ENCODE measurements at regions not wholly inside any gene's neighbourhood (a gene's known extent, or its start where the extent isn't known, plus 50 kb on each side); places are given as distances from the start of the nearest gene placed in this dataset.

DNA sequence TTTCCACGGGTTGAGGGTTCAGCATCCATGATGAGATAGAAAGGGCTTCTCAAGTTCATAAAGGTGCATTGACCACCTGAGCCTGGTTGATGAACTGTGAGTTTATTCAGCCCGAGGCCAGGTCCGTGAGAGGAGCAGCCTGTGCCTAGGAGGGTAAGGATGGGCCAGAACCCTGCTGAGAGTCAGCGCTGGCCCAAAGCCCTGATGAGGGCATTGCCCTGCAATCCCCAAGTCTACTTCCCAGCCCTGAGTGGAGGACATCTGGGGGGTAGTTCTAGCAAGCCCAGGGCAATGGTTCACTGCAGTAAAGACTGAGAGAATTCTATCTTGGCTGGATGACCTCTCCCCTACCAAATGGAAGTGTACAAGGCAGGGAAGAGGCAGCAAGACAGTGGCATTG lies 123.3 kb upstream of the NXT1 start:
- TF ChIP-seq, protein P1, sequence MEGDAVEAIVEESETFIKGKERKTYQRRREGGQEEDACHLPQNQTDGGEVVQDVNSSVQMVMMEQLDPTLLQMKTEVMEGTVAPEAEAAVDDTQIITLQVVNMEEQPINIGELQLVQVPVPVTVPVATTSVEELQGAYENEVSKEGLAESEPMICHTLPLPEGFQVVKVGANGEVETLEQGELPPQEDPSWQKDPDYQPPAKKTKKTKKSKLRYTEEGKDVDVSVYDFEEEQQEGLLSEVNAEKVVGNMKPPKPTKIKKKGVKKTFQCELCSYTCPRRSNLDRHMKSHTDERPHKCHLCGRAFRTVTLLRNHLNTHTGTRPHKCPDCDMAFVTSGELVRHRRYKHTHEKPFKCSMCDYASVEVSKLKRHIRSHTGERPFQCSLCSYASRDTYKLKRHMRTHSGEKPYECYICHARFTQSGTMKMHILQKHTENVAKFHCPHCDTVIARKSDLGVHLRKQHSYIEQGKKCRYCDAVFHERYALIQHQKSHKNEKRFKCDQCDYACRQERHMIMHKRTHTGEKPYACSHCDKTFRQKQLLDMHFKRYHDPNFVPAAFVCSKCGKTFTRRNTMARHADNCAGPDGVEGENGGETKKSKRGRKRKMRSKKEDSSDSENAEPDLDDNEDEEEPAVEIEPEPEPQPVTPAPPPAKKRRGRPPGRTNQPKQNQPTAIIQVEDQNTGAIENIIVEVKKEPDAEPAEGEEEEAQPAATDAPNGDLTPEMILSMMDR (IDR thresholded peaks at IDR 0.05): no peak
- no peak for TF ChIP-seq POLR2A (IDR thresholded peaks at IDR 0.05)
- TF ChIP-seq POLR2AphosphoS5 (IDR thresholded peaks at IDR 0.05): no peak
- no peak for TF ChIP-seq EP300 (IDR thresholded peaks at IDR 0.05)
